Vagina (tissue), 2 donors: ENCODE measurements at regions not wholly inside any gene's neighbourhood (a gene's known extent, or its start where the extent isn't known, plus 50 kb on each side); places are given as distances from the start of the nearest gene placed in this dataset.
A peak's percentile ranks its signal among the peaks of the same experiment; 100 is the strongest.

Source experiments
- CTCF ChIP-seq, 3 experiments: fragments of 450-650 bp in 2 of 3; fragments of 200-600 bp in 1 of 3; sonication (generic) in 1 of 3; IDR thresholded peaks; one replicate each; pipeline ENCODE4 v1.5.1; 2017 to 2019; ENCODE audit warnings: antibody characterized with exemption in 3 of 3, mild to moderate bottlenecking in 2 of 3, moderate library complexity in 2 of 3
- POLR2A ChIP-seq, 2 donors: fragments of 450-650 bp; IDR thresholded peaks; one replicate each; pipeline ENCODE4 v1.6.1; 2017; ENCODE audit warnings: antibody characterized with exemption in 2 of 2, mild to moderate bottlenecking in 2 of 2, moderate library complexity in 2 of 2
- POLR2AphosphoS5 ChIP-seq, 2 donors: sonication (generic); formaldehyde crosslinking; IDR thresholded peaks; one replicate each; pipeline ENCODE4 v1.9.0; 2017; ENCODE audit warnings: antibody characterized with exemption in 2 of 2, mild to moderate bottlenecking in 2 of 2, low read depth in 1 of 2; ENCODE audit not compliant: insufficient read depth in 1 of 2

- no peak for TF ChIP-seq POLR2A (IDR thresholded peaks at IDR 0.05)
- no peak for TF ChIP-seq CTCF (IDR thresholded peaks at IDR 0.05)
- peak in 1 of 2 donors; percentile 65 for TF ChIP-seq POLR2AphosphoS5 (IDR thresholded peaks at IDR 0.05; ENCODE audit: insufficient read depth in 1 of 2, low read depth in 1 of 2)
These were observed 418.2 kb downstream of the KLF12 start for GRCh38 chr13:73715911-73716510.
